Large intestine (tissue), 3 donors: ENCODE measurements at regions not wholly inside any gene's neighbourhood (a gene's known extent, or its start where the extent isn't known, plus 50 kb on each side); places are given as distances from the start of the nearest gene placed in this dataset.
A peak's percentile ranks its signal among the peaks of the same experiment; 100 is the strongest.

Source experiments
- DNase-seq, 2 donors: peaks; one replicate each; pipeline versions ENCODE4 v3.0.0 to v3.0.0-alpha.2; 2013
- H3K27ac ChIP-seq: one replicate; pipeline ENCODE4 v1.5.1; 2013; ENCODE audit warnings: low read length
- H3K27me3 ChIP-seq: 2 replicates; pipeline ENCODE4 v1.6.1; 2013; ENCODE audit warnings: low read length; ENCODE audit not compliant: control insufficient read depth, insufficient read depth
- H3K36me3 ChIP-seq: 2 replicates; pipeline ENCODE4 v1.6.1; 2013; ENCODE audit warnings: low read length; ENCODE audit not compliant: control insufficient read depth, insufficient read depth
- H3K4me1 ChIP-seq: one replicate; pipeline ENCODE4 v1.6.1; 2013; ENCODE audit warnings: low read length; ENCODE audit not compliant: control insufficient read depth, insufficient read depth
- H3K4me3 ChIP-seq: one replicate; pipeline ENCODE4 v1.5.1; 2013; ENCODE audit warnings: low read length
- H3K9me3 ChIP-seq: one replicate; pipeline ENCODE4 v1.6.1; 2013; ENCODE audit warnings: mild to moderate bottlenecking, low read depth, low read length, moderate library complexity; ENCODE audit not compliant: control insufficient read depth
- WGBS: methylation state at CpG from one replicate; pipeline ENCODE4 v1.1.5; 2013; ENCODE audit warnings: low lambda C conversion rate; ENCODE audit not compliant: insufficient coverage; 5-methylcytosine and 5-hydroxymethylcytosine counted together

DNA sequence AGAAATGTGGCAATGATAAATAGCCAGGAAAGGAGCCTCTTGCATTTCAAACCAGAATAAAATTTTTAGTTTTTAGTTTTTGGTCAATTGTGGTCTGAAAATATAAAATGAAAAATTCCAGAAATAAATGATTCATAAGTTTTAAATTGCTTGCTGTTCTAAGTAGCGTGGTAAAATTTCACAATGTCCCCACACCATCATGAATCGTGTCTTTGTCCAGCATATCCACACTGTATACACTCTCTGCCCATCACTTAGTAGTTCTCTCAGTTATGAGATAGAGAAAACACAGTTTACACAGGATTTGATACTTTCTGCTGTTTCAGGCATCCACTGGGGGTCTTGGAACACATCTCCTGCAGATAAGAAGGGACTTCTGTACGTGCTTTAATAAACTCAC lies 783.9 kb downstream of the TSN start:
- H3K4me3 ChIP-seq: no peak overlapping the region
- H3K9me3 ChIP-seq: no peaks in the 10 kb centered on the region
- 50% methylated on average over 2 of the region's 3 CpGs for WGBS
- no peak overlapping the region for H3K27ac ChIP-seq
- no peak for DNase-seq
- H3K36me3 ChIP-seq: no peaks in the 10 kb centered on the region
- H3K4me1 ChIP-seq: no peaks in the 10 kb centered on the region
- no peaks in the 10 kb centered on the region for H3K27me3 ChIP-seq

DNA sequence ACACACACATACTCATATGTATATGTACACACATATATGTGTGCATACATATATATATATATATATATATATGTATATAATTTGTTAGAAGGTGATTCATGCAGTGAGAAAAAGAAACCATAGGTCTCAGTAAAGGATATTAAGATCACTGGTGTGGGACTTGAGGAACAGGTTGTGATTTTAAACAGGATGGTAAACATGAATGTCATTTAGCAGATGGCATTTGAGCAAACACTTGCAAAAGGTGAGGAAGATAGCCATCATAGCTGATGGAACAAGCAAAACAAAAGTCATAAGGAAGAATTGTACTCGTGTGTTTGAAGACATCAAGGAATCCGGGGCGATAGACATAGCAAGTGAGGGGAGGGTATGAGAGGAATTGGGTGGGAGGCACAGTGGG lies 784.5 kb downstream of the TSN start:
- Histone ChIP-seq H3K36me3 (no peaks in the 10 kb centered on the region), H3K4me3 (no peak overlapping the region), H3K27ac (no peak overlapping the region), H3K9me3 (no peaks in the 10 kb centered on the region), H3K27me3 (no peaks in the 10 kb centered on the region), H3K4me1 (no peaks in the 10 kb centered on the region)
- 62% methylated on average over 3 of the region's 3 CpGs for WGBS
- no peak for DNase-seq

DNA sequence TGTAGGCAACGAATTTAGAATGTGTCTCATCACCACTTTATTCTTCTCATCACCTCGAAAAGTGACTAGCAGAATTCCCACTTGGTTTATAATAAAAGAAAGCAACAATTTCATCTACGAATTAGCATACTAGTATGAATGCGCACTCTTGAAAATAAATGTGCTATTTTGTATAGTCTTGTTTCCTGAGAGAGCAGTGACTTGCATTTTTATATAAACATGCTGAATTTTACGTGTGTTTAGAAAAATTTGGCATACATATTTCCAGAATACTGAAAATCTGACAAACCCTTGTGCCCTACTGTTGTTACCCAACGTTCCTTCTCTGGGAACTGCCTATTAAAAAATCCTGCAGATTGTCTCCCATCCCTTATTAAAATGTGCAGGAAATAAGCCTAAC lies 786.8 kb downstream of the TSN start:
- no peaks in the 10 kb centered on the region for H3K9me3 ChIP-seq
- WGBS: 83% methylated on average over 2 of the region's 6 CpGs
- H3K27ac ChIP-seq: no peak overlapping the region
- H3K4me1 ChIP-seq: no peaks in the 10 kb centered on the region
- no peaks in the 10 kb centered on the region for H3K27me3 ChIP-seq
- H3K4me3 ChIP-seq: no peak overlapping the region
- DNase-seq: no peak
- H3K36me3 ChIP-seq: no peaks in the 10 kb centered on the region

DNA sequence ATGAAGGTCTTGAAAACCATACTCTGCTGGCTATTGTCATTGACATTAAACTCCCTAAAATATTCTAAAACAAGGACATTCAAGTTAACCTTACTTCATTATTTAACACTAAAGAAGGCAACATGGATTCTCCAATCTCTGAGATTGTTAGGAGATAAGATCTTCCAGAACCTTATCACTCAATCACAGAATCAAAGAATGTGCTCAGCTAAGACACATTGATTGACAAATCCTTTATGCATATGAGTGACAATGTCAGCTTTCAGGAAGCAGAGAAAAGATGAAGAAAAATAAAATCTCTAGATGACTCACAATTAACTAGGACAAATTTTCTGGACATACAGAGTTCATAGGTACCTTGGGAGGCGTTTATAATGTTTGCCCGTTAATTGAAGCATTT lies 787.2 kb downstream of the TSN start:
- H3K9me3 ChIP-seq: no peaks in the 10 kb centered on the region
- 83% methylated on average over 1 of the region's 2 CpGs for WGBS
- H3K27me3 ChIP-seq: no peaks in the 10 kb centered on the region
- no peak overlapping the region for H3K4me3 ChIP-seq
- H3K4me1 ChIP-seq: no peaks in the 10 kb centered on the region
- DNase-seq: no peak
- H3K36me3 ChIP-seq: no peaks in the 10 kb centered on the region
- no peak overlapping the region for H3K27ac ChIP-seq

DNA sequence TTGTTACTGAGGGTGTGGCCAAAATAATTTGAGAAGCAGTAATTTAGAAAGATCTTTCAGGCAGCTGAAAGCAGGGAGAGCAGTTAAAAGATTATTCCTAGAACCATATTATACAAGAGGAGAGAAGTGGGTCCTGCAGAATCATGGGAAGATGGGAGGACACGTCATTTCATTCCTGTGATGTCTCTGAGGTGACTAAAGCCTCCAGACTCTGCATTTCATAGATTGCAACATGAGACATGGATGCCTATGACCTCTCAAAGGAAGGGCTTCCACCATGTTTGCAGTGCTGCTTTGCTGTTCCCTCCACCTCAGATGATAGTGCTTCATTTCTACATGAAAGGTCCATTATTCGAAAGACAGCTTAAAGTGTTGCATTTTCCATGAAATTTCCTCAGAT lies 788.4 kb downstream of the TSN start:
- no peak overlapping the region for H3K27ac ChIP-seq
- no peaks in the 10 kb centered on the region for H3K27me3 ChIP-seq
- no peak for DNase-seq
- H3K4me3 ChIP-seq: no peak overlapping the region
- no CpG with 5 or more reads among the region's 2 CpGs for WGBS
- H3K36me3 ChIP-seq: no peaks in the 10 kb centered on the region
- H3K4me1 ChIP-seq: no peaks in the 10 kb centered on the region
- no peaks in the 10 kb centered on the region for H3K9me3 ChIP-seq

DNA sequence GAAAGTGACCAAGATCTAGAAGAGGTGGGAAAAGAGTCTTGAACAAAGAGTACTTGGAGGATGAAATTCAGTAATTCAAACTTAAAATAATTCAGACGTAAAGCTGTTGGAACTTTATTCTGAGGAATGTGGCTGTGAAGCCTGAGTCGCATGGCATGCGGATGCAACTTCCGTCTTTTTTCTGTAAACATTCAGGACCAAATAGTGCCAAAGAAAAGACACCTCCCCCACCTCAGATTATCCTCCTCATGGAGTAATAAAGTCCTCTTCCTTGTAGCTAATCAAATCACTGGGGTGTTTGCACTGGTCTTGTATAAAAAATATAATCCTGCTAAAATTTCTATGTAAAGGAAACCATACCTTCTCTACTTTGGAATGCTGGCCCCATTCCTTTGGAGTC lies 790.4 kb downstream of the TSN start:
- Histone ChIP-seq H3K27ac (no peak overlapping the region), H3K4me3 (no peak overlapping the region), H3K4me1 (no peaks in the 10 kb centered on the region), H3K36me3 (no peaks in the 10 kb centered on the region), H3K27me3 (no peaks in the 10 kb centered on the region), H3K9me3 (no peaks in the 10 kb centered on the region)
- WGBS: no CpG with 5 or more reads among the region's 4 CpGs
- no peak for DNase-seq

DNA sequence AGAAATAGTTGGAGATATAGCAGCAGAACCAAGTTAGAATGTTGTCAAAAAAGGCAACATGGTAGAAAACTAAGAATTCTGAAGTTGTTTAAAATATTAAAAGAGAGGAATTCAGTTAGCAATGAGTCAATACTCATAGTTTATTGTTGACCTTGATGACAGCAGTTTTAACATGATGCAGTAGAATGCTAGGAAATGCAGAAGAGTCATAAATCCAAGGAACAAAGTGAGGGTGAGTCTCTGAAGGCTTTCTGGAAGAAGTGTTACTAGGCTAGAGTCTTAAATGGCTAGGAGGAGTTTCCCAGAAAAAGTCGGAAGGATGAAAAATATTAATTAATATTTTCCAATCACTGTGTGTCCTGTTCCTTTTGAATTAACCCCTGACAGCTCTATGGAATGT lies 807.3 kb downstream of the TSN start:
- Histone ChIP-seq H3K4me1 (no peaks in the 10 kb centered on the region), H3K9me3 (no peaks in the 10 kb centered on the region), H3K4me3 (no peak overlapping the region), H3K36me3 (no peaks in the 10 kb centered on the region), H3K27ac (no peak overlapping the region), H3K27me3 (no peaks in the 10 kb centered on the region)
- no peak for DNase-seq
- WGBS: no CpG with 5 or more reads among the region's 1 CpG

DNA sequence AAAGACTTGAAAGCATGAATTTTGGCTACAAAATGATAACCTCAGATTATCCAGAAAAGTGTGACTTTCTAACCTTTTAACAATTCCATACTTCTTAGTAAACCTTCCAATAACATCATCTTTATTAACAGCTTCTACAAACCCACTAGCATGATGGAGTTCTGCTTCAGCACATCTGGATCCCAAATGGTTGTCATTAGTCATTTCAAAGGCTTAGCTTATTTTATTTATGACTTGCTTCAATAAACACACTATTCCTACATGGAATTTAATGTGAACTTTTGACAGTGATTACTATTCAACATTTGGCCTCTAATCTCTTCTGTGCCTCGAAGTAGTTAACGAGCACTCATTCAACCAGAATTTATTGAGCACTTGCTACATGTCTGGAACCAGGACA lies 808.3 kb downstream of the TSN start:
- H3K4me3 ChIP-seq: no peak overlapping the region
- no peaks in the 10 kb centered on the region for H3K4me1 ChIP-seq
- no peaks in the 10 kb centered on the region for H3K27me3 ChIP-seq
- no peaks in the 10 kb centered on the region for H3K36me3 ChIP-seq
- H3K27ac ChIP-seq: no peak overlapping the region
- DNase-seq: no peak
- no peaks in the 10 kb centered on the region for H3K9me3 ChIP-seq
- WGBS: no CpG with 5 or more reads among the region's 2 CpGs

DNA sequence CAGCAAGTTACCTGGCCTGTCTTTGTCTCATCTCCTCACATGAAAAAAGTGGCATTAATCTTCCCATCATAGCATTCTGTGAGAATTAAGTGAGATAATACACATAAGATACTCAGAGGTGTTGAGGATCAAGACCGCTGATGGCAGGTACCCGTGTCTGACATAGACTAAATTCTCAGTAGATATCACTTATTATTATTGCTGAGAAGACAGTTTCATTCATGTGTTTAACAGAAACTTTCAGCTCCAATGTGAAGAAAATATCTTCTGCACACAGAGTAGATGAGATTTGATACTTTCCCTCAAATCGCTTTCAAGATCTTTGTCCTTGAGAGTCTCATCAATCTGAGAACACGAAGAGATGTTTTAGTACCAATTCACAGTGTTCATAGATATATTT lies 809.4 kb downstream of the TSN start:
- no peaks in the 10 kb centered on the region for H3K4me1 ChIP-seq
- H3K27me3 ChIP-seq: no peaks in the 10 kb centered on the region
- H3K9me3 ChIP-seq: no peaks in the 10 kb centered on the region
- 100% methylated on average over 1 of the region's 4 CpGs for WGBS
- no peaks in the 10 kb centered on the region for H3K36me3 ChIP-seq
- no peak overlapping the region for H3K4me3 ChIP-seq
- DNase-seq: no peak
- no peak overlapping the region for H3K27ac ChIP-seq

DNA sequence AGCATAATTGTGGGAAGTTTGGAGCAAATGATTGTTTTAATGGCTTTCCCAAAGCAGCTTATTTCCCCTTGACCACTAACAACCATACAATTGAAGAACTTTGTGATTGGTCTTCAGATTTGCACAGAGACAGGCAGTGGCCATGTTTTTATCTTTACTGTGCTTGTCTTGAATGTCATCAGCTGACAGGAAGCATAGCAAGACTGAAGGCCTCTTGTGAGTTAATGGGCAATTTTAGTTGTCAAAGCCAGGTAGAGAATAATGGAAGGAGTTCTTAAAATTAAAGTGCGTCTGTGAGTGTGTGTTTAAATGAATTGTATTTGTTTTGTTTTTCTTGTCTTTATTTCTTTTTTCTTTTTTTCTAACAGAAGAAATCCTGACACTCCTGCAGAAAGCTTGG lies 809.9 kb downstream of the TSN start:
- Histone ChIP-seq H3K4me3 (no peak overlapping the region), H3K9me3 (no peaks in the 10 kb centered on the region), H3K4me1 (no peaks in the 10 kb centered on the region), H3K27ac (no peak overlapping the region), H3K36me3 (no peaks in the 10 kb centered on the region), H3K27me3 (no peaks in the 10 kb centered on the region)
- DNase-seq: peak in 1 of 2 donors; percentile 0
- 29% methylated on average over 1 of the region's 1 CpG for WGBS

DNA sequence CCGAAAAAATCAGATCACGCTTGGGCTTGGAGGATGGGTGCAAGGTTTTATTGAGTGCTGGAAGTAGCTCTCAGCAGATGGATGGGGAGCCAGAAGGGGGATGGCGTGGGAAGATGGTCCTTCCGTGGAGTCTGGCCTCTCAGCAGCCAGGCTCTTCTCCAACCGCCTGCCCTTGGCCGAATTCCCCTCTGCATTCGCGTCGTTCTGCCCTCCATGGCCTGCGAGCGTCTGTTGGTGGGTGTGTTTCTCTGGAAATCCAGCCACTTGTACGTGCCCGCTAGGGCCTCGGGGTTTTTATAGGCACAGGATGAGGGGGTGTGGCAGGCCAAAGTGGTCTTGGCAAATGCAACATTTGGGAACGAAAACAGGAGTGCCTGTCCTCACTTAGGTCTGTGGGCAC lies 815.2 kb downstream of the TSN start:
- Histone ChIP-seq H3K27ac (no peak overlapping the region), H3K4me1 (no peaks in the 10 kb centered on the region), H3K9me3 (peaks cover 3% of the 10 kb centered on the region), H3K27me3 (no peaks in the 10 kb centered on the region), H3K36me3 (no peaks in the 10 kb centered on the region), H3K4me3 (no peak overlapping the region)
- no CpG with 5 or more reads among the region's 15 CpGs for WGBS
- DNase-seq: no peak
